WTC11 (cell line): ENCODE measurements at regions not wholly inside any gene's neighbourhood (a gene's known extent, or its start where the extent isn't known, plus 50 kb on each side); places are given as distances from the start of the nearest gene placed in this dataset.

Experiments used
- ATAC-seq: fragments of 200-7000 bp; cut with Tn5 transposase; 2 replicates; pipeline ENCODE4 v1.10.0; 2021; ENCODE audit warnings: mild to moderate bottlenecking, moderate library complexity
- CTCF ChIA-PET: fragments of 300-600 bp; sonication (Branson Sonifier 250); formaldehyde crosslinking; loops from one replicate; lab custom pipeline; 2021; ENCODE audit warnings: antibody characterized with exemption; lab: Charles Lee
- POLR2A ChIA-PET: fragments of 350-600 bp; sonication (Branson Sonifier 250); formaldehyde crosslinking; loops from one replicate; lab custom pipeline; 2021; ENCODE audit warnings: antibody characterized with exemption; lab: Charles Lee
- DNase-seq: peaks from one replicate; pipeline ENCODE4 v3.0.0; 2021; ENCODE audit warnings: low spot score
- H3K27ac Mint-ChIP-seq: 2 replicates; pipeline ENCODE4 v1.8.0; 2021; ENCODE audit warnings: mixed read lengths
- H3K27me3 Mint-ChIP-seq: 2 replicates; pipeline ENCODE4 v1.8.0; 2021; ENCODE audit warnings: low read depth, mild to moderate bottlenecking, moderate library complexity, mixed read lengths
- H3K36me3 Mint-ChIP-seq: 2 replicates; pipeline ENCODE4 v1.8.0; 2021; ENCODE audit warnings: mixed read lengths
- H3K4me1 Mint-ChIP-seq: 2 replicates; pipeline ENCODE4 v1.8.0; 2022; ENCODE audit warnings: mixed read lengths
- H3K4me3 Mint-ChIP-seq: 2 replicates; pipeline ENCODE4 v1.8.0; 2021; ENCODE audit warnings: mild to moderate bottlenecking, moderate library complexity, mixed read lengths
- H3K9me3 Mint-ChIP-seq: 2 replicates; pipeline ENCODE4 v1.8.0; 2021; ENCODE audit warnings: mixed read lengths
- ARID4B ChIP-seq: sonication (generic); formaldehyde crosslinking; IDR thresholded peaks from 2 replicates; pipeline ENCODE4 v1.8.0; 2023; ENCODE audit warnings: missing genetic modification reagents, mild to moderate bottlenecking, borderline replicate concordance
- ATF3 ChIP-seq: sonication (generic); formaldehyde crosslinking; conservative IDR thresholded peaks from 2 replicates; pipeline ENCODE4 v1.8.1; 2022; ENCODE audit warnings: mild to moderate bottlenecking, missing genetic modification reagents
- CBFB ChIP-seq: sonication (generic); formaldehyde crosslinking; IDR thresholded peaks from 2 replicates; pipeline ENCODE4 v1.8.1; 2022; ENCODE audit warnings: mild to moderate bottlenecking, low read depth, missing genetic modification reagents
- CTCF ChIP-seq: fragments of 200-600 bp; IDR thresholded peaks from 2 replicates; pipeline ENCODE4 v1.8.0; 2022; ENCODE audit warnings: antibody characterized with exemption
- E2F1 ChIP-seq: sonication (generic); formaldehyde crosslinking; IDR thresholded peaks from 2 replicates; pipeline ENCODE4 v1.8.0; 2022; ENCODE audit warnings: mild to moderate bottlenecking, missing genetic modification reagents
- E2F5 ChIP-seq: sonication (generic); formaldehyde crosslinking; IDR thresholded peaks from 2 replicates; pipeline ENCODE4 v1.8.1; 2022; ENCODE audit warnings: mild to moderate bottlenecking, moderate library complexity, missing genetic modification reagents
- EMX1 ChIP-seq: fragments of 250-450 bp; sonication (Bioruptor Pico); IDR thresholded peaks from 2 replicates; pipeline ENCODE4 v1.8.0; 2021; ENCODE audit warnings: mild to moderate bottlenecking
- IRF2 ChIP-seq: sonication (generic); formaldehyde crosslinking; IDR thresholded peaks from 2 replicates; pipeline ENCODE4 v1.8.0; 2022; ENCODE audit warnings: low read depth, missing genetic modification reagents, borderline replicate concordance
- JUN ChIP-seq: sonication (generic); formaldehyde crosslinking; IDR thresholded peaks from 2 replicates; pipeline ENCODE4 v1.8.0; 2023; ENCODE audit warnings: mild to moderate bottlenecking, missing genetic modification reagents
- MYBL2 ChIP-seq: sonication (generic); formaldehyde crosslinking; IDR thresholded peaks from 2 replicates; pipeline ENCODE4 v1.8.1; 2023; ENCODE audit warnings: mild to moderate bottlenecking, moderate library complexity, missing genetic modification reagents
- NR3C1 ChIP-seq: sonication (generic); formaldehyde crosslinking; conservative IDR thresholded peaks from 2 replicates; pipeline ENCODE4 v1.8.1; 2023; ENCODE audit warnings: low read depth, mild to moderate bottlenecking, missing genetic modification reagents
- PRRX2 ChIP-seq: fragments of 250-450 bp; sonication (Bioruptor Pico); IDR thresholded peaks from 2 replicates; pipeline ENCODE4 v1.8.0; 2021; ENCODE audit warnings: mild to moderate bottlenecking
- TCF7 ChIP-seq: sonication (generic); formaldehyde crosslinking; IDR thresholded peaks from 2 replicates; pipeline ENCODE4 v1.8.0; 2022; ENCODE audit warnings: mild to moderate bottlenecking, low read depth, missing genetic modification reagents, moderate library complexity
- TEAD4 ChIP-seq: sonication (generic); formaldehyde crosslinking; IDR thresholded peaks from 2 replicates; pipeline ENCODE4 v1.8.0; 2022; ENCODE audit warnings: mild to moderate bottlenecking, missing genetic modification reagents
- ZMAT4 ChIP-seq: fragments of 250-450 bp; sonication (Bioruptor Pico); IDR thresholded peaks from 2 replicates; pipeline ENCODE4 v1.9.0; 2021; ENCODE audit warnings: mild to moderate bottlenecking
- ZNF138 ChIP-seq: sonication (generic); formaldehyde crosslinking; conservative IDR thresholded peaks from 2 replicates; pipeline ENCODE4 v1.8.1; 2022; ENCODE audit warnings: mild to moderate bottlenecking, moderate library complexity, missing genetic modification reagents
- ZNF281 ChIP-seq: sonication (generic); formaldehyde crosslinking; IDR thresholded peaks from 2 replicates; pipeline ENCODE4 v1.8.0; 2023; ENCODE audit warnings: mild to moderate bottlenecking, missing genetic modification reagents
- ZNF317 ChIP-seq: sonication (generic); formaldehyde crosslinking; IDR thresholded peaks from 2 replicates; pipeline ENCODE4 v1.8.1; 2023; ENCODE audit warnings: low read depth, mild to moderate bottlenecking, moderate library complexity, missing genetic modification reagents, borderline replicate concordance
- ZNF416 ChIP-seq: fragments of 250-450 bp; sonication (Bioruptor Pico); IDR thresholded peaks from 2 replicates; pipeline ENCODE4 v1.9.0; 2021; ENCODE audit warnings: mild to moderate bottlenecking, inconsistent platforms
- ZNF512 ChIP-seq: sonication (generic); formaldehyde crosslinking; IDR thresholded peaks from 2 replicates; pipeline ENCODE4 v1.8.1; 2022; ENCODE audit warnings: missing genetic modification reagents, borderline replicate concordance

GRCh38 chr18:10060469-10060782 lies 146.6 kb downstream of the VAPA start:
- ATAC-seq: no peak
- no peak for DNase-seq
- no peak overlapping the region for H3K4me3 Mint-ChIP-seq
- TF ChIP-seq ATF3: no peak
- no peak for TF ChIP-seq MYBL2 (CRISPR knock-in tag)
- TF ChIP-seq ZNF512 (CRISPR knock-in tag): no peak
- no peak for TF ChIP-seq CBFB (CRISPR knock-in tag)
- TF ChIP-seq NR3C1 (CRISPR knock-in tag): no peak
- TF ChIP-seq ZNF138 (CRISPR knock-in tag): no peak
- H3K36me3 Mint-ChIP-seq: no peaks in the 10 kb centered on the region
- CTCF ChIA-PET: no interaction called here
- H3K27ac Mint-ChIP-seq: no peak overlapping the region
- H3K9me3 Mint-ChIP-seq: no peaks in the 10 kb centered on the region
- peaks cover 12% of the 10 kb centered on the region for H3K4me1 Mint-ChIP-seq
- POLR2A ChIA-PET: no interaction called here
- H3K27me3 Mint-ChIP-seq: no peaks in the 10 kb centered on the region

- no peak overlapping the region for H3K27ac Mint-ChIP-seq
Observed at GRCh38 chr18:10060841-10061240, 147.0 kb downstream of the VAPA start.

More at GRCh38 chr18:10060841-10061240, 147.0 kb downstream of the VAPA start:
- H3K4me3 Mint-ChIP-seq: no peak overlapping the region
- ATAC-seq: no peak
- no peak for TF ChIP-seq EMX1 (CRISPR knock-in tag)
- TF ChIP-seq ZNF281 (CRISPR knock-in tag): no peak
- no peak for TF ChIP-seq ATF3
- TF ChIP-seq TEAD4: no peak
- no peak for TF ChIP-seq E2F1 (CRISPR knock-in tag)
- no peak for TF ChIP-seq ZNF416
- no peak for TF ChIP-seq ARID4B (CRISPR knock-in tag)
- no peak for TF ChIP-seq PRRX2 (CRISPR knock-in tag)
- no peak for TF ChIP-seq ZMAT4 (CRISPR knock-in tag)
- no peak for TF ChIP-seq TCF7
- TF ChIP-seq JUN (CRISPR knock-in tag): no peak
- TF ChIP-seq IRF2 (CRISPR knock-in tag): no peak
- TF ChIP-seq CTCF: no peak
- no peak for TF ChIP-seq E2F5 (CRISPR knock-in tag)
- TF ChIP-seq ZNF317 (CRISPR knock-in tag): no peak
- ChIA-PET CTCF (no interaction called here), POLR2A (no interaction called here)
- DNase-seq: no peak
- no peaks in the 10 kb centered on the region for H3K36me3 Mint-ChIP-seq
- peaks cover 16% of the 10 kb centered on the region for H3K4me1 Mint-ChIP-seq
- no peaks in the 10 kb centered on the region for H3K27me3 Mint-ChIP-seq
- no peaks in the 10 kb centered on the region for H3K9me3 Mint-ChIP-seq
